ENCODE measurements at regions not wholly inside any gene's neighbourhood (a gene's known extent, or its start where the extent isn't known, plus 50 kb on each side); places are given as distances from the start of the nearest gene placed in this dataset.

GRCh38 chr18:34039611-34040010 is 185.1 kb downstream of the NOL4 start:
- no peaks in the 10 kb centered on the region for H3K36me3 Mint-ChIP-seq (ENCODE audit: low read depth)
- H3K4me2 ChIP-seq = no peak overlapping the region
- no peaks in the 10 kb centered on the region for H3K27me3 Mint-ChIP-seq (ENCODE audit: insufficient read depth, low read depth, poor library complexity)
- H3K36me3 ChIP-seq (ENCODE audit: insufficient read depth) = no peaks in the 10 kb centered on the region
- H3K79me2 ChIP-seq (replicated peaks; ENCODE audit: insufficient read depth) = no peaks in the 10 kb centered on the region
- no peaks in the 10 kb centered on the region for H3K9me3 Mint-ChIP-seq
- H3K4me3 Mint-ChIP-seq = no peak overlapping the region
- H3K27me3 ChIP-seq (ENCODE audit: insufficient read depth) = no peaks in the 10 kb centered on the region
- no peaks in the 10 kb centered on the region for H4K20me1 ChIP-seq (replicated peaks; ENCODE audit: insufficient read depth)
- H3K27ac ChIP-seq (ENCODE audit: low read depth) = no peak overlapping the region
- H3K27ac Mint-ChIP-seq = no peak overlapping the region
- no peak overlapping the region for H3K4me3 ChIP-seq
- H3K9me2 ChIP-seq (ENCODE audit: insufficient read depth) = no peaks in the 10 kb centered on the region
- H3K4me1 ChIP-seq (ENCODE audit: insufficient read depth) = peaks cover 7% of the 10 kb centered on the region; the same call in 1 of the 2 replicates
- no peaks in the 10 kb centered on the region for H3F3A ChIP-seq (replicated peaks; ENCODE audit: low read depth)
- ATAC-seq (no peak), DNase-seq (ENCODE audit: low spot score) (no peak)
- H3K4me1 Mint-ChIP-seq = peaks cover 12% of the 10 kb centered on the region; the same call in 2 of the 3 replicates
- H2AFZ ChIP-seq = no peak overlapping the region; the same call in 1 of the 2 replicates
- TF ChIP-seq EZH2 (IDR thresholded peaks at IDR 0.05; ENCODE audit: low read depth, unreplicated experiment) (no peak), EZH2phosphoT487 (IDR thresholded peaks at IDR 0.05; ENCODE audit: unreplicated experiment) (no peak), JUNB (IDR thresholded peaks at IDR 0.05; ENCODE audit: unreplicated experiment) (no peak), ZNF331 (CRISPR knock-in tag; IDR thresholded peaks at IDR 0.05; ENCODE audit: low read depth) (no peak), CREB1 (CRISPR knock-in tag; IDR thresholded peaks at IDR 0.05; ENCODE audit: low read depth) (no peak), STAT1 (IDR thresholded peaks at IDR 0.05; ENCODE audit: unreplicated experiment) (no peak), NANOG (IDR thresholded peaks at IDR 0.05; ENCODE audit: borderline replicate concordance) (no peak), ZNF114 (CRISPR knock-in tag; IDR thresholded peaks at IDR 0.05) (no peak), POLR2AphosphoS5 (IDR thresholded peaks at IDR 0.05; ENCODE audit: low read depth) (no peak)
- TF ChIP-seq, protein P1, sequence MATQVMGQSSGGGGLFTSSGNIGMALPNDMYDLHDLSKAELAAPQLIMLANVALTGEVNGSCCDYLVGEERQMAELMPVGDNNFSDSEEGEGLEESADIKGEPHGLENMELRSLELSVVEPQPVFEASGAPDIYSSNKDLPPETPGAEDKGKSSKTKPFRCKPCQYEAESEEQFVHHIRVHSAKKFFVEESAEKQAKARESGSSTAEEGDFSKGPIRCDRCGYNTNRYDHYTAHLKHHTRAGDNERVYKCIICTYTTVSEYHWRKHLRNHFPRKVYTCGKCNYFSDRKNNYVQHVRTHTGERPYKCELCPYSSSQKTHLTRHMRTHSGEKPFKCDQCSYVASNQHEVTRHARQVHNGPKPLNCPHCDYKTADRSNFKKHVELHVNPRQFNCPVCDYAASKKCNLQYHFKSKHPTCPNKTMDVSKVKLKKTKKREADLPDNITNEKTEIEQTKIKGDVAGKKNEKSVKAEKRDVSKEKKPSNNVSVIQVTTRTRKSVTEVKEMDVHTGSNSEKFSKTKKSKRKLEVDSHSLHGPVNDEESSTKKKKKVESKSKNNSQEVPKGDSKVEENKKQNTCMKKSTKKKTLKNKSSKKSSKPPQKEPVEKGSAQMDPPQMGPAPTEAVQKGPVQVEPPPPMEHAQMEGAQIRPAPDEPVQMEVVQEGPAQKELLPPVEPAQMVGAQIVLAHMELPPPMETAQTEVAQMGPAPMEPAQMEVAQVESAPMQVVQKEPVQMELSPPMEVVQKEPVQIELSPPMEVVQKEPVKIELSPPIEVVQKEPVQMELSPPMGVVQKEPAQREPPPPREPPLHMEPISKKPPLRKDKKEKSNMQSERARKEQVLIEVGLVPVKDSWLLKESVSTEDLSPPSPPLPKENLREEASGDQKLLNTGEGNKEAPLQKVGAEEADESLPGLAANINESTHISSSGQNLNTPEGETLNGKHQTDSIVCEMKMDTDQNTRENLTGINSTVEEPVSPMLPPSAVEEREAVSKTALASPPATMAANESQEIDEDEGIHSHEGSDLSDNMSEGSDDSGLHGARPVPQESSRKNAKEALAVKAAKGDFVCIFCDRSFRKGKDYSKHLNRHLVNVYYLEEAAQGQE (IDR thresholded peaks at IDR 0.05; ENCODE audit: unreplicated experiment) = no peak
- TF ChIP-seq, protein P2, sequence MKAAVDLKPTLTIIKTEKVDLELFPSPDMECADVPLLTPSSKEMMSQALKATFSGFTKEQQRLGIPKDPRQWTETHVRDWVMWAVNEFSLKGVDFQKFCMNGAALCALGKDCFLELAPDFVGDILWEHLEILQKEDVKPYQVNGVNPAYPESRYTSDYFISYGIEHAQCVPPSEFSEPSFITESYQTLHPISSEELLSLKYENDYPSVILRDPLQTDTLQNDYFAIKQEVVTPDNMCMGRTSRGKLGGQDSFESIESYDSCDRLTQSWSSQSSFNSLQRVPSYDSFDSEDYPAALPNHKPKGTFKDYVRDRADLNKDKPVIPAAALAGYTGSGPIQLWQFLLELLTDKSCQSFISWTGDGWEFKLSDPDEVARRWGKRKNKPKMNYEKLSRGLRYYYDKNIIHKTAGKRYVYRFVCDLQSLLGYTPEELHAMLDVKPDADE (IDR thresholded peaks at IDR 0.05) = no peak
- TF ChIP-seq, protein P3, sequence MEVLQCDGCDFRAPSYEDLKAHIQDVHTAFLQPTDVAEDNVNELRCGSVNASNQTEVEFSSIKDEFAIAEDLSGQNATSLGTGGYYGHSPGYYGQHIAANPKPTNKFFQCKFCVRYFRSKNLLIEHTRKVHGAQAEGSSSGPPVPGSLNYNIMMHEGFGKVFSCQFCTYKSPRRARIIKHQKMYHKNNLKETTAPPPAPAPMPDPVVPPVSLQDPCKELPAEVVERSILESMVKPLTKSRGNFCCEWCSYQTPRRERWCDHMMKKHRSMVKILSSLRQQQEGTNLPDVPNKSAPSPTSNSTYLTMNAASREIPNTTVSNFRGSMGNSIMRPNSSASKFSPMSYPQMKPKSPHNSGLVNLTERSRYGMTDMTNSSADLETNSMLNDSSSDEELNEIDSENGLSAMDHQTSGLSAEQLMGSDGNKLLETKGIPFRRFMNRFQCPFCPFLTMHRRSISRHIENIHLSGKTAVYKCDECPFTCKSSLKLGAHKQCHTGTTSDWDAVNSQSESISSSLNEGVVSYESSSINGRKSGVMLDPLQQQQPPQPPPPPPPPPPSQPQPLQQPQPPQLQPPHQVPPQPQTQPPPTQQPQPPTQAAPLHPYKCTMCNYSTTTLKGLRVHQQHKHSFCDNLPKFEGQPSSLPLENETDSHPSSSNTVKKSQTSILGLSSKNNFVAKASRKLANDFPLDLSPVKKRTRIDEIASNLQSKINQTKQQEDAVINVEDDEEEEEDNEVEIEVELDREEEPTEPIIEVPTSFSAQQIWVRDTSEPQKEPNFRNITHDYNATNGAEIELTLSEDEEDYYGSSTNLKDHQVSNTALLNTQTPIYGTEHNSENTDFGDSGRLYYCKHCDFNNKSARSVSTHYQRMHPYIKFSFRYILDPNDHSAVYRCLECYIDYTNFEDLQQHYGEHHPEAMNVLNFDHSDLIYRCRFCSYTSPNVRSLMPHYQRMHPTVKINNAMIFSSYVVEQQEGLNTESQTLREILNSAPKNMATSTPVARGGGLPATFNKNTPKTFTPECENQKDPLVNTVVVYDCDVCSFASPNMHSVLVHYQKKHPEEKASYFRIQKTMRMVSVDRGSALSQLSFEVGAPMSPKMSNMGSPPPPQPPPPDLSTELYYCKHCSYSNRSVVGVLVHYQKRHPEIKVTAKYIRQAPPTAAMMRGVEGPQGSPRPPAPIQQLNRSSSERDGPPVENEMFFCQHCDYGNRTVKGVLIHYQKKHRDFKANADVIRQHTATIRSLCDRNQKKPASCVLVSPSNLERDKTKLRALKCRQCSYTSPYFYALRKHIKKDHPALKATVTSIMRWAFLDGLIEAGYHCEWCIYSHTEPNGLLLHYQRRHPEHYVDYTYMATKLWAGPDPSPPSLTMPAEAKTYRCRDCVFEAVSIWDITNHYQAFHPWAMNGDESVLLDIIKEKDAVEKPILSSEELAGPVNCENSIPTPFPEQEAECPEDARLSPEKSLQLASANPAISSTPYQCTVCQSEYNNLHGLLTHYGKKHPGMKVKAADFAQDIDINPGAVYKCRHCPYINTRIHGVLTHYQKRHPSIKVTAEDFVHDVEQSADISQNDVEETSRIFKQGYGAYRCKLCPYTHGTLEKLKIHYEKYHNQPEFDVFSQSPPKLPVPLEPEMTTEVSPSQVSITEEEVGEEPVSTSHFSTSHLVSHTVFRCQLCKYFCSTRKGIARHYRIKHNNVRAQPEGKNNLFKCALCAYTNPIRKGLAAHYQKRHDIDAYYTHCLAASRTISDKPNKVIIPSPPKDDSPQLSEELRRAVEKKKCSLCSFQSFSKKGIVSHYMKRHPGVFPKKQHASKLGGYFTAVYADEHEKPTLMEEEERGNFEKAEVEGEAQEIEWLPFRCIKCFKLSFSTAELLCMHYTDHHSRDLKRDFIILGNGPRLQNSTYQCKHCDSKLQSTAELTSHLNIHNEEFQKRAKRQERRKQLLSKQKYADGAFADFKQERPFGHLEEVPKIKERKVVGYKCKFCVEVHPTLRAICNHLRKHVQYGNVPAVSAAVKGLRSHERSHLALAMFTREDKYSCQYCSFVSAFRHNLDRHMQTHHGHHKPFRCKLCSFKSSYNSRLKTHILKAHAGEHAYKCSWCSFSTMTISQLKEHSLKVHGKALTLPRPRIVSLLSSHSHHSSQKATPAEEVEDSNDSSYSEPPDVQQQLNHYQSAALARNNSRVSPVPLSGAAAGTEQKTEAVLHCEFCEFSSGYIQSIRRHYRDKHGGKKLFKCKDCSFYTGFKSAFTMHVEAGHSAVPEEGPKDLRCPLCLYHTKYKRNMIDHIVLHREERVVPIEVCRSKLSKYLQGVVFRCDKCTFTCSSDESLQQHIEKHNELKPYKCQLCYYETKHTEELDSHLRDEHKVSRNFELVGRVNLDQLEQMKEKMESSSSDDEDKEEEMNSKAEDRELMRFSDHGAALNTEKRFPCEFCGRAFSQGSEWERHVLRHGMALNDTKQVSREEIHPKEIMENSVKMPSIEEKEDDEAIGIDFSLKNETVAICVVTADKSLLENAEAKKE (CRISPR knock-in tag; IDR thresholded peaks at IDR 0.05) = no peak
- TF ChIP-seq, protein P4, sequence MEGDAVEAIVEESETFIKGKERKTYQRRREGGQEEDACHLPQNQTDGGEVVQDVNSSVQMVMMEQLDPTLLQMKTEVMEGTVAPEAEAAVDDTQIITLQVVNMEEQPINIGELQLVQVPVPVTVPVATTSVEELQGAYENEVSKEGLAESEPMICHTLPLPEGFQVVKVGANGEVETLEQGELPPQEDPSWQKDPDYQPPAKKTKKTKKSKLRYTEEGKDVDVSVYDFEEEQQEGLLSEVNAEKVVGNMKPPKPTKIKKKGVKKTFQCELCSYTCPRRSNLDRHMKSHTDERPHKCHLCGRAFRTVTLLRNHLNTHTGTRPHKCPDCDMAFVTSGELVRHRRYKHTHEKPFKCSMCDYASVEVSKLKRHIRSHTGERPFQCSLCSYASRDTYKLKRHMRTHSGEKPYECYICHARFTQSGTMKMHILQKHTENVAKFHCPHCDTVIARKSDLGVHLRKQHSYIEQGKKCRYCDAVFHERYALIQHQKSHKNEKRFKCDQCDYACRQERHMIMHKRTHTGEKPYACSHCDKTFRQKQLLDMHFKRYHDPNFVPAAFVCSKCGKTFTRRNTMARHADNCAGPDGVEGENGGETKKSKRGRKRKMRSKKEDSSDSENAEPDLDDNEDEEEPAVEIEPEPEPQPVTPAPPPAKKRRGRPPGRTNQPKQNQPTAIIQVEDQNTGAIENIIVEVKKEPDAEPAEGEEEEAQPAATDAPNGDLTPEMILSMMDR (conservative IDR thresholded peaks at IDR 0.05; ENCODE audit: low read depth in 2 of 2) = no peak

Data from GM23338 (cell line).